SH-SY5Y (cell line): ENCODE measurements at regions not wholly inside any gene's neighbourhood (a gene's known extent, or its start where the extent isn't known, plus 50 kb on each side); places are given as distances from the start of the nearest gene placed in this dataset.

Source experiments
- GATA2 ChIP-seq: IDR thresholded peaks from 2 replicates; pipeline ENCODE4 v1.6.1; 2011; ENCODE audit warnings: mild to moderate bottlenecking, low read depth, low read length
- GATA3 ChIP-seq: IDR thresholded peaks from 2 replicates; pipeline ENCODE4 v1.6.1; 2011; ENCODE audit warnings: low read depth, mild to moderate bottlenecking, low read length, moderate library complexity

- TF ChIP-seq GATA2 (no peak), GATA3 (no peak)
Measured at GRCh38 chr5:8894031-8894430, 651.8 kb downstream of the SEMA5A start.
